ENCODE measurements at regions not wholly inside any gene's neighbourhood (a gene's known extent, or its start where the extent isn't known, plus 50 kb on each side); places are given as distances from the start of the nearest gene placed in this dataset.

- no peak overlapping the region for H3K4me3 ChIP-seq
- H3K27ac ChIP-seq, result peak overlapping the region in 5 of 21 experiments; percentile 19 to 71 (median 62)
Observed at GRCh38 chr9:87109231-87109631, 161.9 kb upstream of the GAS1 start.

- Histone ChIP-seq H3K4me3 (no peak overlapping the region), H3K27ac (peak overlapping the region in 5 of 21 experiments; percentile 19 to 71 (median 62))
Observed at GRCh38 chr9:87109851-87110250, 162.5 kb upstream of the GAS1 start.

DNA sequence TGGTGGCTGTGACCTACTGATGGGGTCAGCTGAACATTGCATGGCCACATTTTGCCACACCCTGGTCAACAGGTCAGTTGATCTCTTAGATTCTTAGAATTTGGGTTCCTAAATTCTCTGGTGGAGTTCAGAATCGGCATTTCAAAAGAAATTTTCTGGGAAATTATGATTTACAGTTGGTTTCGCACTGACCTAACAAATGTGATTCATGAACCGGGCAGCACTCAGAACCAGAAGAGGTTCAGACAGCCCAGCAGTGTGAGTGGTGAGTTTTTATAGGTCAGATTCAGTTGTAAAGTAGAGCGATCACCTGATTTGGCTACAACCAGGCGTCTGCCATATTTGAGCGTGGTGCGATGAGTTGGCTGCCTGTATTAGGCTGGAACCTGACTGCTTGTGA lies 163.7 kb upstream of the GAS1 start:
- H3K27ac ChIP-seq, result peak overlapping the region in 2 of 21 experiments; percentile 42 to 51
- H3K4me3 ChIP-seq, result no peak overlapping the region

DNA sequence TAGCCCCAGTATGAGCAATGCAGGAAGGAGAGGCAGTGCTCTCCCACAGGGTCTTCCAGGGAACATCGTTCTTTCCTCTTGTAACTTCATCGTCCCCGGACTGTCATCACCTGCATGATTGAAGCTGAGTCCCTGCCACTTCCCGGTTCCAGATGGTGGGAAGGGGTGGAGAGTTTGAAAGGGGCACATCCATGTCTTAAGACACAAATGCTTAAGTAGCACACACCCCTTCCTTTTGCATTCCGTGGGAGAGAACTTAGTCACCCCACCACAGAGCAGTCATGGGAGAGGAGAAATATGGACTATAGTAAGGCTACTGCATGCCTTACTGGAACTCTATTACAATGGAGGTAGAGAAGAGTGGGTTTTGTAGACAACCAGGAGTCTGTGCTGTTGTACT lies 165.3 kb upstream of the GAS1 start:
- H3K27ac ChIP-seq, result peak overlapping the region in 3 of 21 experiments; percentile 21 to 32 (median 24)

GRCh38 chr9:87113874-87114273 lies 166.6 kb upstream of the GAS1 start:
- Histone ChIP-seq H3K27ac (no peak overlapping the region), H3K4me3 (no peak overlapping the region)

More for the DNA sequence above, 165.3 kb upstream of the GAS1 start:
- no peak overlapping the region for H3K4me3 ChIP-seq

DNA sequence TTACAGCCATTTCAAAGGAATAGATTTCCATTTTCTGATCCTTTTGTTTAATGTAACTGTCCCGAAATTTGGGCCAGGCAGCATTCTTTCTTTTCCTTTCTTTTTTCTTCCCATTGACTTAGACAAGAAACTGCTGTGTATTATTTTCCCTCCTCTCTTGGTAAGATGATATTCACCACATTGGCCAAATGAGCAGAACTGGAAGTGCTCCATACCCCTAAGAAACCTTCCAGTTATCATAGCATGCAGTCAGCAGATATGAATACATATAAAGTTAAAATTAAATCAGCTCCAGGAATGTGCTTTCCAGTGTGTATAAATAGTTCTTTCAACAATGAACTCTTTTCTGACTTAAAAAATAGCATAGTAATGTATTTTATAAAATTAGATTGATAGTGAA lies 168.5 kb upstream of the GAS1 start:
- Histone ChIP-seq H3K27ac (peak overlapping the region in 3 of 21 experiments; percentile 7 to 63 (median 58)), H3K4me3 (no peak overlapping the region)

GRCh38 chr9:87116492-87116891 lies 169.2 kb upstream of the GAS1 start:
- H3K4me3 ChIP-seq, result no peak overlapping the region
- H3K27ac ChIP-seq, result peak overlapping the region in 1 of 21 experiments; percentile 11

DNA sequence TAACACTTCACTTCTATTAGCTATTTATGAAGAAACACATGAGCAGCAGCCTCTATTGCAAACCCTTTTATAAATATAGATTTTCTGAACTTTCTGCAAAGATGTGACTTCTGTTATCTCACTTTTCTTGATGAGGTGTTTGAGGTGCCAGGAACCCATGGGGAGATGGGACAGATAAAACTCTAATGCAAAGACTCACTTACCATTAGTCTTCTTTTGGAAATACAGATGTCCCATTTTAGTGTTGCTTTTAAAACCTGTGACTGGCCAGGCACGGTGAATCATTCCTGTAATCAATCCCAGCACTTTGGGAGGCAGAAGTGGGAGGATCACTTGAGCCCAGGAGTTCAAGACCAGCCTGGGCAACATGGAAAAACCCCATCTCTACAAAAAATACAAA lies 171.3 kb upstream of the GAS1 start:
- H3K27ac ChIP-seq, result no peak overlapping the region
- H3K4me3 ChIP-seq, result no peak overlapping the region

DNA sequence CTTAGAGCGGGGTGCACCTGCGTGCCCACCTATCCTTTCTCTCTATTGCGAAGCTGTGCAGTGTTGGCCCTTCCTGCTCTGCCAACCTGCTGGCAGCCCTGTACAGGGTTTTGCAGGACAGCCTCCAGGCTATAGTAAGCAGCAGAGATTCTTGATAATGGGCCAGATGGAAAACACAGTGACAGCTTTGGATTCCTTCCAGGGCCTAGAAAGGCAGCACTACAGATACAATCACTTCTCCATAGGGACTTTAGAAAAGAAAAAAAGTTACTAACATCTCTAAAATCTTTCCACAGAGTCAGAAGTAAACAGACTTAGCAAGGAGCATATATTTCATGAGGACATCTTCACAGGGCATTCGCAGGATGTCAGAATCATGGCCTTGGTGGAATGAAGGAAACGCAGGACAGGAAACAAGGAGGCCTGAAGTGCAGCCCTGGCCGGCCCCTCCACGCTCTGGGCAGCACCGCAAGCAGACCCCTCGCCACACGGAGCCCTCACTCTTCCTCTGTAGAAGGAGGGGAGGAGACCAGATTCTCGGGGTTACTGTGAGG lies 172.1 kb upstream of the GAS1 start:
- Histone ChIP-seq H3K4me3 (no peak overlapping the region), H3K27ac (no peak overlapping the region)

GRCh38 chr9:87120610-87121009 lies 173.3 kb upstream of the GAS1 start:
- Histone ChIP-seq H3K27ac (no peak overlapping the region), H3K4me3 (no peak overlapping the region)

DNA sequence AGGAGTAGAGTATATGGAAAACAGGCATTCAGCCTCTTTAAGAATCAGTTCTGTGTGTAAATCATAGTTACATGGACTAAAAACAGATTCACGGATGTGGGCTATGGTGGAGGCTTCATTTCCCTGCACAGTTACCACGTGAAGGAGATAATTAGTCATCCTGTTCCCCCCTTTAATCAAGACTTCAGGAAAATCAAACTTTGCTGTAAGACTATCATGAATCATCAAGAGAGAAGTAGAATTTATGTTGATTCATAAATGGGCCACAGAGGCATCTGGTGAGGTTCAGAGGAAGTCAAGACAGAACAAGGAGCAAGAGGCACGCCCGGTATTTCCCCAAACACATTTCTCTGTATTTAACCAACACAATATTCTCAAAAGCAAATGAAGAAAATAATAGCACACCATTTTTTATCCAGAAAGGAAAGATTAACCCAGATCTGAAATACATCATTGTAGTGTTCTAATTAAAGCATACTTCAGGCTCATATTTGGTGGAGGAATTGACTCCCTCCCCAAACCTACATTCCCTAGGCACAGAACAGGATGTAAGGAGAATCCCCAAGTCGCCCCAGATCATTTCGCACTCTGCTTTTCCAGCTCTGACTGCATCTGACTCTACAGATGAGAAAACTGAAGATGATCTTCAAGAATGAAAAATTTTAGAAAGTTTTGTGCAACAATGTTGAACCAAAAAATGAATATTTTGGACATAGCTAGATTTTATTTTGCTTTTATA lies 175.8 kb upstream of the GAS1 start:
- Histone ChIP-seq H3K4me3 (no peak overlapping the region), H3K27ac (peak overlapping the region in 13 of 21 experiments; percentile 8 to 75 (median 57))

DNA sequence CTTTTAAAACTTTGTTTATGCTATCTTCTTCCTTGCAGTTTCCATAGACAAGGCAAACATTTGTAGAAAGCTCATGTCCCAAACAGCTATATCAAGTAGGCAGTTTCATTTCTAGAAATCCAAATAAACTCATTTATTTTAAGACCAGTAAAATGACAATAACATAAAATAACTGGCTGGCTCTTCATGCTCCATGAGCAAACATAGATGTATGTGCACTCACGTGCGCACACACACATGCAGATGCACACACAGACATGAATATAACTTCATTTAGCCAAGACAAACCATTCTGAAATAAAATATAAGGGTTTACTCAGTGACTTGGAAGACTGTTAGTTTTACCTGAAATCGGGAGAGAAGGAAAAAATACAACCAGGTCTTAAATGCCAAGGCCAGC lies 176.5 kb upstream of the GAS1 start:
- H3K27ac ChIP-seq, result peak overlapping the region in 3 of 21 experiments; percentile 20 to 65 (median 36)

GRCh38 chr9:87125819-87126218 lies 178.5 kb upstream of the GAS1 start:
- Histone ChIP-seq H3K4me3 (no peak overlapping the region), H3K27ac (no peak overlapping the region)

More for the DNA sequence above, 176.5 kb upstream of the GAS1 start:
- H3K4me3 ChIP-seq, result no peak overlapping the region

DNA sequence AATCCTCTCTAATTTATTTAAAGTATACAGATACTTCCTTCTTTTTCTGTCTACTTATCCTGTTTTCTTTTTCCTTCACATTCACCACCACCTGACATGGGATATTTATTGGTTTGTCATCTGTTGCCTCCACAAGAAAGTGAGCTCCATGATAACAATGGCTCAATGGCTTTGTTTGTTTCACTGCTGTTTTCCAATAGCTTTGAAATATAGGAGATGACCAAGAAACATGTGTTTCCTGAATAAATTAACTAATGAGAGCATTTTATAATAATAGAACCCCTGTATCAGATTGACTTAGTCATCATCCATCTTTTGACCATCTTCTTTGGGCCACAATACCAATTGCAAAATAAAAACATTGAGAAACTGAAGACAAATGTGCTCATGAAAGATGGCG lies 180.2 kb upstream of the GAS1 start:
- H3K4me3 ChIP-seq, result no peak overlapping the region

DNA sequence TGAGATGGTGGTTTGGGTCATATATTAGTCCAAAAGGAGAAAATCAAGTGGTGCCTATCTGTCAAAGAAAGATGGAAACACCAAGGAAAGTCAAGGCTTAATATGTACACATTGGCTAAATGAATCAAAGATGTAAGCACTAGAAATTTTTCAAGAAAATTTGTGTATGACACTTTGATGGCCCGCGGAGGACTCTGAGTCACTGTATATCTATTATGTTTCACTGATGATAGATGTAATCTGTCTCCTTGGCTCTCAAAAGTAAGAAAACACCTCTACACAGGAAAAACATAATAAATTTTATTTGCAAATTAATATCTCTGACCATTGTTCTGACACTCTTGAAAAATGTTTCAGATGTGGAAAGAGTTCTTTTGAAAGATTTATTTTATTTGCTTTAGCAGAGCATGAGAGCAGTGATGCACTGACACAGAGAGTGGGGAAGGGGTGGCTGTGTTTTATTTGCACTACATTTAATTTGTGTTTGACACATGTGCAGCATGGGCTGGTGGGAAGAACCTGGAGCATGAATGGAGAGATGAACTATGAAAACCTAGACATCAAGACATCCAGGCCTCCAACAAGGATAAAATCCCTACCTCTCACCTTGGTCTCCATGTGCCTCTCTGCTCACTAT lies 180.8 kb upstream of the GAS1 start:
- Histone ChIP-seq H3K4me3 (no peak overlapping the region), H3K27ac (no peak overlapping the region)

More for the DNA sequence above, 180.2 kb upstream of the GAS1 start:
- no peak overlapping the region for H3K27ac ChIP-seq

DNA sequence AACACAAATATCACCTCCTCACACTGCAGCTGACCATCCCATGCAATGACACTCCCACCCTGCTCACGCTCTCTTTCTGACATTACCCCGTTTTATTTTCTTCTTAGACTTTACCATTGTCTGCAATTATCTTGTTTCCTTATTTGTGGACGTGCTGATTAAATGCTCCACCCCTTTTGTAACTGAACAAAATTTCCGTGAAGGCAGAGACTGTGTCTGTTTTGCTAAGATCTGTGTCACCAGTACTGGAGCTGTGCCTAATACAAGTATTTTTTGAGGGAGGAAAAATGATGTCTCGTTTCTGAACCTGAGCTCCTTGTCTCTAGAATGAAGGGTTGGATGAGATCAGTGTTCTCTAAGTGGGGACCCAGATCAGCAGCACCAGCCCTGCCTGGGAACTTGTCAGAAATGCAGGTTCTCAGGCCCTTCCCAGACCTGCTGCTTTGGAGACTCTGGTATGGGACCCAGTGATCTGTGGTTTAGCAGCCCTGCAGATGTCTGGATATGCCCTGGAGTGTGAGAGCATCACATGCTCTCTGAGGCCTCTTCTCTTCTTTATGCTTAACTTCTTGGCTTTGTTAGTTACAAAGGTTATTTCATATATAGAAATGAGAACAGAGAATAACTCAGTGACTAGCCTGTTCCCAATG lies 181.7 kb upstream of the GAS1 start:
- H3K27ac ChIP-seq, result no peak overlapping the region
- no peak overlapping the region for H3K4me3 ChIP-seq

- Histone ChIP-seq H3K4me3 (no peak overlapping the region), H3K27ac (no peak overlapping the region)
Observed at GRCh38 chr9:87135074-87135473, 187.8 kb upstream of the GAS1 start.

DNA sequence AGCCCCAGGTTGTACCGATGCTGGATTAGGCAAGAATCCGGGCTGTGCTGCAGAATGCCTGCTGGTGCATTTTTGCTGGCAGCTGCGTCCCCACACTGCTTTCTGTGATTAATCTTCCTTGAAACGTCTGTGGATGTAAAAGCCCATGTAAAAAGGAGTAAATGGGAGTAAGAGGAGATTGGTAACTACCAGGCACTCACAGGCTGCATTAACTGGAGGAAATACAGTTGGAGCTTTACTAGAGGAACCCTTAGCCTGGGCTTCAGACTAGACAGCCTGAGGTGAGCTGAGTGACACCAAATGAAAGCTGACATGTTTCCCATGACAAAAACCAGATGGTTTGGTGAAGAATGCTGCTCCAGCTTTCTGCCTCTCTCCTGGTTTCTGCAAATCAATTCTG lies 190.4 kb upstream of the GAS1 start:
- no peak overlapping the region for H3K27ac ChIP-seq

DNA sequence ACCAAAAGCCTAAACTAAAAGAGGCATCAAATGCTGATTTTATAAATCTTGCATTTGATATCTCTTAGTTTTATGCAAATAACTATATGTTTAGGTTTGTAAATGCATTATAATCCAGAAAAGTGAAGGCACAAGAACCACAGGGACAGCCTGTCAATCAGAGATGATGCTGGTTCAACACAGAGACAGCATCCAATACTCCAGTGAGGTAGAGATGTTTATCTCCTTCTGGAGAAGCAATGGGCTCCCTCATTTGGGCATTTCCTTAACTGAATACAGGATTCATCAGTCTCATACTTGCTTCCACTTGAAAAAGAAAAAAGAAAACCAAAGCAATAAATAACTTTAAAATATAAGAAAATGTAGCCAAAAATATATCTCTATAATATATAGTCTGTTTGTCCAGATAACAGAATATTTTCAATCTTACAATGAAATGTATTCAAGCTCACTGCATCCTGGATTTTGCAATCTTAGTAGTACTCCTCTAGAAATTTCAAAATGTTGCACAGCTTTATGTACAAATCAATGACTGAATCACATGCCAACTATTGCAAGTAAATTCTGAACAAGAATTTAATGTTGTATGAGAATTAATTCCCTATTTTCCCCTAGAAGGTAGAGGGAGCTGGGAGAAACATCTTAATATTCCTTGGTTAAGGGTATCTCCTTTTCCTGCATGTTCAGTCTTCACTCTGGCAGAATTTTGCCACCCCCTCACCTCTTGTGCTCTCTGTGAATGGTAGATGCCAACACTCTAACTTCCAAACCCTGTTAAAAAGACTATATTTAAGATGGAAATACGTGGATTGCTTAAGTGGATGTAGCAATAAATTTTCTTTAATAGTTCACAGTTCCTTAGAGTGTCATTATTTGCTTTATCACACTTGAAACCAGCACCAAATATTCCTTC lies 191.1 kb upstream of the GAS1 start:
- Histone ChIP-seq H3K4me3 (no peak overlapping the region), H3K27ac (no peak overlapping the region)

More for the DNA sequence above, 190.4 kb upstream of the GAS1 start:
- no peak overlapping the region for H3K4me3 ChIP-seq
